ENCODE measurements at regions not wholly inside any gene's neighbourhood (a gene's known extent, or its start where the extent isn't known, plus 50 kb on each side); places are given as distances from the start of the nearest gene placed in this dataset.

DNA sequence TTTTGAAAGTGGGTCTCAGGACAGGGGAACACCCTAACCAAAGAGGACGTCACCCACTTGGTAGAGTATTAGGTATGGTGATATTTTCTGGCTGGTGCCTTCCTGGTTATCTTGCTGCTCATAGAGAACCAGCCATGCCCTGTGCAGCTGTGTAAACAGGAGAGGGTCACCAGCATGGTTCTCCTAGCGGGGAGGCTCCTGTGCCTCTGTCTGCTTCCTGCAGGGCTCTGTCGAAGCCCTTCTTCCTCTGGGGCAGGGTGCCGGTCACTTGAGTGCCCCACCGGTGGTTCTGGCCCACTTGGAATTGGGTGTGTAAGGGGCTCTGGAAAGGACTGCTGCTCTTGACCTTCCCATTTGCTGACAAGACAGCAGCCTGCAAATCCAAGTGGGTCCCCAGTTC, 80.5 kb upstream of the KCNK12 start:
- TF ChIP-seq, protein P1, sequence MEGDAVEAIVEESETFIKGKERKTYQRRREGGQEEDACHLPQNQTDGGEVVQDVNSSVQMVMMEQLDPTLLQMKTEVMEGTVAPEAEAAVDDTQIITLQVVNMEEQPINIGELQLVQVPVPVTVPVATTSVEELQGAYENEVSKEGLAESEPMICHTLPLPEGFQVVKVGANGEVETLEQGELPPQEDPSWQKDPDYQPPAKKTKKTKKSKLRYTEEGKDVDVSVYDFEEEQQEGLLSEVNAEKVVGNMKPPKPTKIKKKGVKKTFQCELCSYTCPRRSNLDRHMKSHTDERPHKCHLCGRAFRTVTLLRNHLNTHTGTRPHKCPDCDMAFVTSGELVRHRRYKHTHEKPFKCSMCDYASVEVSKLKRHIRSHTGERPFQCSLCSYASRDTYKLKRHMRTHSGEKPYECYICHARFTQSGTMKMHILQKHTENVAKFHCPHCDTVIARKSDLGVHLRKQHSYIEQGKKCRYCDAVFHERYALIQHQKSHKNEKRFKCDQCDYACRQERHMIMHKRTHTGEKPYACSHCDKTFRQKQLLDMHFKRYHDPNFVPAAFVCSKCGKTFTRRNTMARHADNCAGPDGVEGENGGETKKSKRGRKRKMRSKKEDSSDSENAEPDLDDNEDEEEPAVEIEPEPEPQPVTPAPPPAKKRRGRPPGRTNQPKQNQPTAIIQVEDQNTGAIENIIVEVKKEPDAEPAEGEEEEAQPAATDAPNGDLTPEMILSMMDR (IDR thresholded peaks at IDR 0.05): no peak
- no peak for TF ChIP-seq POLR2A (IDR thresholded peaks at IDR 0.05)
- TF ChIP-seq POLR2AphosphoS5 (IDR thresholded peaks at IDR 0.05): no peak
- no peak for TF ChIP-seq EP300 (IDR thresholded peaks at IDR 0.05; ENCODE audit: low read depth)

Measured in transverse colon (tissue), 4 donors.